Karpas-422 (cell line): ENCODE measurements at regions not wholly inside any gene's neighbourhood (a gene's known extent, or its start where the extent isn't known, plus 50 kb on each side); places are given as distances from the start of the nearest gene placed in this dataset.

Source experiments
- DNase-seq: peaks from one replicate; pipeline ENCODE4 v3.0.0-alpha.2; 2015
- H2AFZ ChIP-seq: fragments of 200-600 bp; sonication (generic); 2 replicates; pipeline ENCODE4 v1.6.1; 2014; ENCODE audit warnings: antibody characterized with exemption, low read length, mixed read lengths
- H3K27ac ChIP-seq: fragments of 200-600 bp; sonication (generic); 2 replicates; pipeline ENCODE4 v1.5.1; 2014; ENCODE audit warnings: mild to moderate bottlenecking, low read length, moderate library complexity
- H3K27me3 ChIP-seq: fragments of 200-600 bp; sonication (generic); 2 replicates; pipeline ENCODE4 v1.6.1; 2014; ENCODE audit warnings: low read length, mixed read lengths
- H3K36me3 ChIP-seq: fragments of 200-600 bp; sonication (generic); 2 replicates; pipeline ENCODE4 v1.6.1; 2014; ENCODE audit warnings: low read length, mixed read lengths; ENCODE audit not compliant: insufficient read depth
- H3K4me1 ChIP-seq: fragments of 200-600 bp; sonication (generic); 2 replicates; pipeline ENCODE4 v1.6.1; 2014; ENCODE audit warnings: mild to moderate bottlenecking, low read length, mixed read lengths
- H3K4me2 ChIP-seq: fragments of 200-600 bp; sonication (generic); 2 replicates; pipeline ENCODE4 v1.6.1; 2014; ENCODE audit warnings: low read length, low read depth, mild to moderate bottlenecking; ENCODE audit not compliant: poor library complexity, severe bottlenecking
- H3K4me3 ChIP-seq: fragments of 200-600 bp; sonication (generic); 2 replicates; pipeline ENCODE4 v1.5.1; 2014; ENCODE audit warnings: mild to moderate bottlenecking, antibody characterized with exemption, low read length, mixed read lengths
- H3K79me2 ChIP-seq: fragments of 200-600 bp; sonication (generic); 2 replicates; pipeline ENCODE4 v1.6.1; 2014; ENCODE audit warnings: mild to moderate bottlenecking, low read length, mixed read lengths
- H3K9ac ChIP-seq: fragments of 200-600 bp; sonication (generic); 2 replicates; pipeline ENCODE4 v1.6.0; 2014; ENCODE audit warnings: low read length
- H3K9me2 ChIP-seq: fragments of 200-600 bp; sonication (generic), shearing (Covaris generic); replicated peaks from 2 replicates; pipeline ENCODE4 v1.6.0; 2014; ENCODE audit warnings: mild to moderate bottlenecking, low read length, moderate library complexity; ENCODE audit not compliant: insufficient read depth
- H3K9me3 ChIP-seq: fragments of 300-700, 200-600 bp; sonication (generic); 2 replicates; pipeline ENCODE4 v1.6.1; 2014; ENCODE audit warnings: low read length, mixed read lengths
- H4K20me1 ChIP-seq: fragments of 200-600 bp; sonication (generic); 2 replicates; pipeline ENCODE4 v1.6.1; 2014; ENCODE audit warnings: mild to moderate bottlenecking, antibody characterized with exemption, low read length, low read depth; ENCODE audit not compliant: insufficient read depth

DNA sequence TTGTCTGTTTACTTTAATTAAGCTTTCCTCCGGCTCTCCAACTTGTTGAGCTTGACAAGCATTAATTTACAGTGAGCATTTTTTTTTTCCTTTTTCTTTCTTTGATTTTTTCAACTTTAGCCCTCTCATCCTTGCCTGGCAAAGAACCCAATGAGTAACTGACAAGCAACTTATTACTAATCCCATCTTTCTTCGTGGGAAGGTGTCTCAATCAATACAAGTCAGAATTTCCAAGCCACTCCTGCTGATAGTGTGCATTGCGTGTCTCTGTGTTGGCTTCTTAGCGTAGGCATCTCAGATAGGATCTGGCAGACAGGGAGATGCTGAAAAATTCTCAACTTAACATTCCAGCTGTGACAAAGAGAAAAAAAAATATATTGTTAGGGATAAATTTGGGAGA is 527.7 kb upstream of the WWC1 start:
- H3K36me3 ChIP-seq, result no peaks in the 10 kb centered on the region
- no peak overlapping the region for H3K27ac ChIP-seq
- H3K27me3 ChIP-seq, result no peaks in the 10 kb centered on the region
- H4K20me1 ChIP-seq, result no peaks in the 10 kb centered on the region
- DNase-seq, result no peak
- H3K9ac ChIP-seq, result no peak overlapping the region
- no peak overlapping the region for H2AFZ ChIP-seq
- no peak overlapping the region for H3K4me3 ChIP-seq
- H3K4me2 ChIP-seq, result no peak overlapping the region
- no peaks in the 10 kb centered on the region for H3K9me3 ChIP-seq
- no peaks in the 10 kb centered on the region for H3K4me1 ChIP-seq
- H3K9me2 ChIP-seq, result no peaks in the 10 kb centered on the region
- H3K79me2 ChIP-seq, result no peaks in the 10 kb centered on the region

DNA sequence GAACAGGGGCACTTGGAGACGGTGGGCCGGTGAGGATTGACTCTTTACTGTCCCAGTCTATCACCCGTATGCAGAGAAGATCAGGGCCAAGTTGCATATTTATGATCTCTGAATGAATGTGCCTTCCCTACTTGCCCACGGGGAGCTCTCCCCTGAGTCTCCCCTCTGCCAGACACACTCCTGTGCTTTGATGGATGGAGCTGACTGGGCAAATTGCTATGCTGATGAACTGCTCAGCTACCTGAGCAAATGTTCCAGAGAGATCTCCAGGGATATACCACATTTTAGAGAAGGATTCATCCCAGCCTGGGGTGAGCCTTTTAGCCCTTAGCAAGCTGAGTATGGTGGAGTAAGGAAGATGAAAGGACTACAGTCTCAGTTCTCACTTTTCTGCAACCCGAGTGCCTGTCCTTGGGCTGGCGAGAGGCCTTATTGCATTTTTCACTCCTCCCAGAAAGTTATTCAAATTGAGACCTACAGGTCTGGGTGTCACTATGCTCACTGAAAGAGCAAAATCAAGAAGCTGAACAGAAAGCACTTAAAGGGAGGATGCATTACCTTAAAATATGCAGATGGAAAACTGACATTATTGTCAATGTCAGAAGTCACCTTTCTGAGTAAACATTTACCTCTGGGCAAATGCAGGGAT is 526.7 kb upstream of the WWC1 start:
- H3K79me2 ChIP-seq, result no peaks in the 10 kb centered on the region
- no peak for DNase-seq
- H2AFZ ChIP-seq, result no peak overlapping the region
- H3K27me3 ChIP-seq, result no peaks in the 10 kb centered on the region
- H3K9ac ChIP-seq, result no peak overlapping the region
- H3K4me2 ChIP-seq, result no peak overlapping the region
- H4K20me1 ChIP-seq, result no peaks in the 10 kb centered on the region
- no peaks in the 10 kb centered on the region for H3K4me1 ChIP-seq
- H3K36me3 ChIP-seq, result no peaks in the 10 kb centered on the region
- H3K27ac ChIP-seq, result no peak overlapping the region
- 0 out of 2 replicates have a peak, but pooled peaks cover 3% of the 10 kb centered on the region for H3K9me2 ChIP-seq
- H3K9me3 ChIP-seq, result no peaks in the 10 kb centered on the region
- H3K4me3 ChIP-seq, result no peak overlapping the region

GRCh38 chr5:167765352-167765751 is 526.1 kb upstream of the WWC1 start:
- H3K9ac ChIP-seq, result no peak overlapping the region
- no peak overlapping the region for H3K4me2 ChIP-seq
- no peaks in the 10 kb centered on the region for H4K20me1 ChIP-seq
- no peaks in the 10 kb centered on the region for H3K36me3 ChIP-seq
- H3K4me3 ChIP-seq, result no peak overlapping the region
- no peak for DNase-seq
- 0 out of 2 replicates have a peak, but pooled peaks cover 3% of the 10 kb centered on the region for H3K9me2 ChIP-seq
- H2AFZ ChIP-seq, result no peak overlapping the region
- no peak overlapping the region for H3K27ac ChIP-seq
- no peaks in the 10 kb centered on the region for H3K27me3 ChIP-seq
- no peaks in the 10 kb centered on the region for H3K79me2 ChIP-seq
- H3K4me1 ChIP-seq, result no peaks in the 10 kb centered on the region
- no peaks in the 10 kb centered on the region for H3K9me3 ChIP-seq

- Histone ChIP-seq H2AFZ (no peak overlapping the region), H3K9ac (no peak overlapping the region), H3K36me3 (no peaks in the 10 kb centered on the region), H3K27ac (no peak overlapping the region), H4K20me1 (no peaks in the 10 kb centered on the region), H3K27me3 (no peaks in the 10 kb centered on the region), H3K9me2 (0 out of 2 replicates have a peak, but pooled peaks cover 3% of the 10 kb centered on the region), H3K79me2 (no peaks in the 10 kb centered on the region), H3K9me3 (no peaks in the 10 kb centered on the region), H3K4me1 (no peaks in the 10 kb centered on the region), H3K4me2 (no peak overlapping the region), H3K4me3 (no peak overlapping the region)
- DNase-seq, result no peak
These were observed 524.5 kb upstream of the WWC1 start for GRCh38 chr5:167766957-167767356.

DNA sequence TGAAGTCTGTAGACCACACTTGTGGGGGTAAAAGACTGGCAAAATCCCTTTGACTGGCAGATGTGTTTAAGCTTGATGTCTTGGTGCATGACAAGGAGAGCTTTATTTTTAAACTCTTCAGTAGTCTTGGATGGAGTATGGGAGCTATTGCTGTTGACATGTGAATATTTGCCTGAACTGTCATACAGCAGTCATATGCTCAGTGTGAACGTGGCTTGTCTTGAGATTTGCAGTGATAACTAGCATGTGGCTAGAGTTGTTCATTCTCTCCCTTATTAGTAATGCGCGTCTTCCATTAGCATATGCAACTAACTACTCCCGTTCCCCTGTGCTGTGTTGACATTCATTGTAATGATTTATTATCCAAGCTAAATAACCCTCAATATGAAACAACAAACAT is 523.6 kb upstream of the WWC1 start:
- no peaks in the 10 kb centered on the region for H3K27me3 ChIP-seq
- H3K36me3 ChIP-seq, result no peaks in the 10 kb centered on the region
- H2AFZ ChIP-seq, result no peak overlapping the region
- no peak overlapping the region for H3K9ac ChIP-seq
- H3K4me3 ChIP-seq, result no peak overlapping the region
- H3K4me2 ChIP-seq, result no peak overlapping the region
- H3K79me2 ChIP-seq, result no peaks in the 10 kb centered on the region
- no peak for DNase-seq
- H3K9me2 ChIP-seq, result 0 out of 2 replicates have a peak, but pooled peaks cover 3% of the 10 kb centered on the region
- no peaks in the 10 kb centered on the region for H4K20me1 ChIP-seq
- H3K27ac ChIP-seq, result no peak overlapping the region
- no peaks in the 10 kb centered on the region for H3K9me3 ChIP-seq
- H3K4me1 ChIP-seq, result no peaks in the 10 kb centered on the region

- Histone ChIP-seq H3K9ac (no peak overlapping the region), H3K27me3 (no peaks in the 10 kb centered on the region), H2AFZ (no peak overlapping the region), H3K9me3 (no peaks in the 10 kb centered on the region), H3K4me3 (no peak overlapping the region), H3K36me3 (no peaks in the 10 kb centered on the region), H4K20me1 (no peaks in the 10 kb centered on the region), H3K4me2 (no peak overlapping the region), H3K27ac (no peak overlapping the region), H3K4me1 (no peaks in the 10 kb centered on the region), H3K79me2 (no peaks in the 10 kb centered on the region), H3K9me2 (0 out of 2 replicates have a peak, but pooled peaks cover 3% of the 10 kb centered on the region)
- no peak for DNase-seq
These were observed 521.5 kb upstream of the WWC1 start for GRCh38 chr5:167769846-167770413.

DNA sequence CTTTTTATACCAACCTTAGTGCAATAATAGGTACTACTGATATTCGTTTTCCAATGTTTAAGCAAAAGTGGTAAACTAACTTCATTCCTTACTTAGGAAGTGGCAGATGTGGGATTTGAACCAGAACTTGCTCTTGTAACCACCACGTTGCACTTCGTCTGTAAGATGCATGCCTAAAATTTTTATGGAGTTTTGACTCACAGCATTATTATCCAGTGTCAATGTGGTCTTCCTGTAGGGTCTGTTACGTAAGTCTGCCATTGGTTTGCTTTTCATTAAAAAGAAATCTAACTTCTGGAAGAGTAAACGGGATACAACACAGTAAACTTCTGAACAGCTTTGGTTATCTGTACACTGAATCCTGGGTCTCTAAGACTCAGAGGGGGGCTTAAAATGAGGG is 521.0 kb upstream of the WWC1 start:
- no peak overlapping the region for H2AFZ ChIP-seq

DNA sequence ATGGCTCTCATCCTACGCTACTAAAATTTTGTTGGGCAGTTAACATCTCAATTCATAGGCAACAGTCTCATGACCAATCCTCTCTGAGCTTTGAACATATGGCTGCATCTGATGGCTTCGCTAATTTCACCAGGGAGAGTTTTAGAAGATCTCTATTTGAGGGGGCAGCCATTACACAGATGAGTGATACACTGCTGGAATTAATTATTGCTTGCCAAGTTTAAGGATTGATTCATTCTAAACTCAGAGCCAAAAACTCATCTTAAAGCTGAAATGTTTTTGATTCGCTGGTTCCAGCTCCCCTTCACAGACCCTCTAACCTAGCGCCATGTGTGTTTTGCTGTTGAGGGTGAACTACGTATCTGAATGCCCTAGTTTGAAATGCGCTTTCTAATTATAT is 519.9 kb upstream of the WWC1 start:
- H3K9me3 ChIP-seq, result no peaks in the 10 kb centered on the region
- H3K79me2 ChIP-seq, result no peaks in the 10 kb centered on the region
- H3K36me3 ChIP-seq, result no peaks in the 10 kb centered on the region
- H3K4me3 ChIP-seq, result no peak overlapping the region
- 0 out of 2 replicates have a peak, but pooled peaks cover 3% of the 10 kb centered on the region for H3K9me2 ChIP-seq
- no peaks in the 10 kb centered on the region for H3K27me3 ChIP-seq
- H3K9ac ChIP-seq, result no peak overlapping the region
- H4K20me1 ChIP-seq, result no peaks in the 10 kb centered on the region
- H2AFZ ChIP-seq, result no peak overlapping the region
- DNase-seq, result no peak
- no peak overlapping the region for H3K27ac ChIP-seq
- no peaks in the 10 kb centered on the region for H3K4me1 ChIP-seq
- no peak overlapping the region for H3K4me2 ChIP-seq

More for the DNA sequence above, 521.0 kb upstream of the WWC1 start:
- Histone ChIP-seq H3K4me1 (no peaks in the 10 kb centered on the region), H3K27me3 (no peaks in the 10 kb centered on the region), H3K36me3 (no peaks in the 10 kb centered on the region), H3K9ac (no peak overlapping the region), H3K9me2 (0 out of 2 replicates have a peak, but pooled peaks cover 3% of the 10 kb centered on the region), H3K27ac (no peak overlapping the region), H3K4me2 (no peak overlapping the region), H3K4me3 (no peak overlapping the region), H3K79me2 (no peaks in the 10 kb centered on the region), H4K20me1 (no peaks in the 10 kb centered on the region), H3K9me3 (no peaks in the 10 kb centered on the region)
- no peak for DNase-seq
